K562 (cell line): ENCODE measurements at regions not wholly inside any gene's neighbourhood (a gene's known extent, or its start where the extent isn't known, plus 50 kb on each side); places are given as distances from the start of the nearest gene placed in this dataset.

Experiments
- ATAC-seq: fragments of 200-7000 bp; cut with Tn5 transposase; 3 replicates; pipeline ENCODE4 v1.9.1; 2020; ENCODE audit warnings: moderate library complexity
- BruUV-seq: library from RNA; stranded (reverse); fragments of 400-500 nt; replicated peaks from 2 replicates; lab custom pipeline; 2021; lab: Mats Ljungman, UMichigan
- CTCF ChIA-PET: fragments of 300-600 bp; formaldehyde crosslinking; extraction: SDS; loops from one replicate; lab custom pipeline; 2021; ENCODE audit warnings: low intra/inter-chr PET ratio; lab: Yijun Ruan, JAX
- POLR2A ChIA-PET: fragments of 300-600, 350-650 bp; sonication (Branson Sonifier 250); formaldehyde crosslinking; extraction: SDS; loops from one replicate; lab custom pipeline; 2021; ENCODE audit warnings: antibody characterized with exemption, inconsistent platforms; lab: Yijun Ruan, JAX
- DNase-seq, 4 experiments: peaks; one replicate each; pipeline versions ENCODE4 v3.0.0 to v3.0.0-alpha.2; 2011 to 2018; ENCODE audit warnings: low spot score in 3 of 4, mixed read lengths in 3 of 4; ENCODE audit errors: extremely low read depth in 1 of 4
- FAIRE-seq: peaks from 2 replicates; lab custom pipeline; 2011; peaks lifted over from hg19 to GRCh38; lab: Jason Lieb, UNC
- H2AFZ ChIP-seq: 2 replicates; pipeline ENCODE4 v1.6.0; 2011; ENCODE audit warnings: low read depth, low read length, control low read depth, inconsistent platforms
- H3K27ac ChIP-seq: fragments of 200-600 bp; 3 replicates; pipeline ENCODE4 v1.8.0; 2011; ENCODE audit warnings: low read depth, mild to moderate bottlenecking, control low read depth, inconsistent platforms, low read length, moderate library complexity, mixed read lengths; ENCODE audit errors: extremely low read depth
- H3K27me3 ChIP-seq, 2 experiments: fragments of 300-600 bp in 1 of 2; 2 replicates in 1 of 2; 3 replicates in 1 of 2; pipeline versions ENCODE4 v1.6.0 to v1.8.0; 2011; ENCODE audit warnings: inconsistent platforms in 2 of 2, low read length in 2 of 2, mild to moderate bottlenecking in 1 of 2, mixed read lengths in 1 of 2, moderate library complexity in 1 of 2; ENCODE audit not compliant: control insufficient read depth in 2 of 2, insufficient read depth in 2 of 2
- H3K36me3 ChIP-seq: fragments of 300-600 bp; 3 replicates; pipeline ENCODE4 v1.8.0; 2011; ENCODE audit warnings: mild to moderate bottlenecking, low read length, inconsistent platforms; ENCODE audit not compliant: control insufficient read depth, insufficient read depth
- H3K4me1 ChIP-seq, 2 experiments: fragments of 200-600 bp in 1 of 2; replicated peaks in 1 of 2; 2 replicates in 1 of 2; 3 replicates in 1 of 2; pipeline versions ENCODE4 v1.5.1 to v1.8.0; 2011; ENCODE audit warnings: inconsistent platforms in 2 of 2, low read length in 2 of 2, mild to moderate bottlenecking in 1 of 2, mixed read lengths in 1 of 2, moderate library complexity in 1 of 2; ENCODE audit not compliant: control insufficient read depth in 2 of 2, insufficient read depth in 2 of 2
- H3K4me2 ChIP-seq: 2 replicates; pipeline ENCODE4 v1.6.1; 2011; ENCODE audit warnings: low read length, control low read depth, inconsistent platforms, mixed read lengths; ENCODE audit not compliant: insufficient read depth
- H3K4me3 ChIP-seq: fragments of 200-600 bp; sonication (generic), shearing (Covaris generic); 2 replicates; pipeline ENCODE4 v1.5.1; 2016; ENCODE audit warnings: control low read depth, inconsistent platforms
- H3K79me2 ChIP-seq: fragments of 200-600 bp; 3 replicates; pipeline ENCODE4 v1.8.0; 2011; ENCODE audit warnings: low read length, inconsistent platforms; ENCODE audit not compliant: control insufficient read depth, insufficient read depth
- H3K9ac ChIP-seq, 2 experiments: 2 replicates each; pipeline versions ENCODE4 v1.6.0 to v1.6.1; 2011; ENCODE audit warnings: low read depth in 2 of 2, low read length in 2 of 2, control low read depth in 1 of 2, inconsistent platforms in 1 of 2, mild to moderate bottlenecking in 1 of 2, mixed read lengths in 1 of 2; ENCODE audit not compliant: insufficient read depth in 1 of 2
- H3K9me1 ChIP-seq: one replicate; pipeline ENCODE4 v1.6.0; 2011; ENCODE audit warnings: inconsistent platforms, mild to moderate bottlenecking, low read length, moderate library complexity; ENCODE audit not compliant: control insufficient read depth, insufficient read depth
- H3K9me3 ChIP-seq: replicated peaks from 2 replicates; pipeline ENCODE4 v1.5.1; 2011; ENCODE audit warnings: low read depth, low read length, inconsistent platforms; ENCODE audit not compliant: control insufficient read depth, insufficient read depth
- H4K20me1 ChIP-seq: replicated peaks from 2 replicates; pipeline ENCODE4 v1.6.1; 2011; ENCODE audit warnings: low read length, inconsistent platforms, mixed read lengths; ENCODE audit not compliant: control insufficient read depth, insufficient read depth
- DLX4 ChIP-seq: fragments of 250-450 bp; sonication (Bioruptor Pico); IDR thresholded peaks from 2 replicates; pipeline ENCODE4 v1.6.1; 2021; ENCODE audit warnings: mild to moderate bottlenecking
- HOXB6 ChIP-seq: fragments of 250-450 bp; sonication (Bioruptor Pico); IDR thresholded peaks from 2 replicates; pipeline ENCODE4 v1.5.1; 2022; ENCODE audit warnings: mild to moderate bottlenecking, borderline replicate concordance
- RAD21 ChIP-seq, 2 experiments: fragments of 250-450 bp in 1 of 2; fragments of 450-650 bp in 1 of 2; sonication (Bioruptor Pico) in 1 of 2; formaldehyde crosslinking in 1 of 2; IDR thresholded peaks in 1 of 2; conservative IDR thresholded peaks in 1 of 2; 2 replicates each; pipeline versions ENCODE4 v1.4.0 to v1.8.0; 2020 to 2022; ENCODE audit warnings: mild to moderate bottlenecking in 2 of 2, moderate library complexity in 1 of 2
- REST ChIP-seq, 2 experiments: fragments of 450-650 bp; formaldehyde crosslinking in 1 of 2; IDR thresholded peaks; 2 replicates each; pipeline versions ENCODE4 v1.4.0 to v1.6.1; 2014 to 2020; ENCODE audit warnings: mild to moderate bottlenecking in 2 of 2, borderline replicate concordance in 1 of 2, low read depth in 1 of 2
- SMC3 ChIP-seq: conservative IDR thresholded peaks from 2 replicates; pipeline ENCODE4 v1.6.1; 2011; ENCODE audit warnings: low read depth, low read length, improper control_type of control experiment; ENCODE audit not compliant: insufficient read depth
- WGBS: fragments of 100-300 bp; shearing (Covaris generic); methylation state at CpG from one replicate; pipeline ENCODE4 v1.1.6; 2016; ENCODE audit warnings: low coverage, mixed read lengths; ENCODE audit not compliant: insufficient coverage; ENCODE audit errors: missing lambda C conversion rate; 5-methylcytosine and 5-hydroxymethylcytosine counted together
- in situ Hi-C: fragments of 300-500 bp; cut with MboI; formaldehyde crosslinking; loops from 4 replicates; pipeline ENCODE4 v1.15.0; 2018; ENCODE audit warnings: inconsistent platforms, mixed read lengths
- intact Hi-C: fragments of 100-400 bp; cut with micrococcal nuclease; formaldehyde crosslinking; loops from 2 replicates; pipeline ENCODE4 v1.14.2; 2022

- Histone ChIP-seq H3K27me3 (no peaks in the 10 kb centered on the region; a peak in 1 of 5 replicates), H4K20me1 (no peaks in the 10 kb centered on the region), H3K9me3 (no peaks in the 10 kb centered on the region), H2AFZ (no peak overlapping the region), H3K4me2 (no peak overlapping the region), H3K36me3 (no peaks in the 10 kb centered on the region), H3K4me1 (no peaks in the 10 kb centered on the region; a peak in 3 of 5 replicates), H3K4me3 (no peak overlapping the region), H3K27ac (no peak overlapping the region), H3K79me2 (no peaks in the 10 kb centered on the region), H3K9me1 (no peaks in the 10 kb centered on the region), H3K9ac (no peak overlapping the region)
- BruUV-seq, result no TSS peak
- in situ Hi-C loops (no loop called here), intact Hi-C loops (loop anchor here (5.0 kb wide), 1 partner anchor 212 kb away; no protein-coding TSS in a partner anchor)
- 0% methylated on average over 1 of the region's 1 CpG for WGBS
- no peak for DNase-seq
- ChIA-PET CTCF (no interaction called here), POLR2A (interaction anchor here (0.6 kb wide), 2 partner anchors 13 kb away, joined by 3 read pairs; no protein-coding TSS in a partner anchor)
- no peak for TF ChIP-seq HOXB6
- ATAC-seq, result no peak
- FAIRE-seq, result no peak
Observed at GRCh38 chr14:23895053-23895419, 58.5 kb upstream of the DHRS4 start.

GRCh38 chr14:23895480-23895879 is 58.1 kb upstream of the DHRS4 start:
- peak in 2 of 4 experiments; percentile 10 to 13 for DNase-seq
- intact Hi-C loops, result loop anchor here (5.0 kb wide), 1 partner anchor 212 kb away; no protein-coding TSS in a partner anchor
- Histone ChIP-seq H3K9me1 (no peaks in the 10 kb centered on the region), H3K27ac (no peak overlapping the region), H3K36me3 (no peaks in the 10 kb centered on the region), H3K4me2 (no peak overlapping the region), H3K4me3 (no peak overlapping the region), H3K9me3 (no peaks in the 10 kb centered on the region), H2AFZ (no peak overlapping the region), H3K79me2 (no peaks in the 10 kb centered on the region), H4K20me1 (no peaks in the 10 kb centered on the region), H3K4me1 (no peaks in the 10 kb centered on the region; a peak in 3 of 5 replicates), H3K27me3 (peaks cover 0 to 1% of the 10 kb centered on the region in 2 experiments; a peak in 1 of 5 replicates), H3K9ac (no peak overlapping the region)
- ChIA-PET POLR2A (interaction anchor here (0.6 kb wide), 1 partner anchor 13 kb away, joined by 3 read pairs; no protein-coding TSS in a partner anchor), CTCF (no interaction called here)
- FAIRE-seq, result no peak
- WGBS, result 2% methylated on average over 3 of the region's 3 CpGs
- ATAC-seq, result peak; percentile 78; the same call in 2 of the 3 replicates
- BruUV-seq, result no TSS peak
- in situ Hi-C loops, result no loop called here
- peak; percentile 17; the same call in 1 of the 2 replicates for TF ChIP-seq REST (IDR thresholded peaks at IDR 0.05; ENCODE audit: borderline replicate concordance)
- no peak for TF ChIP-seq REST (CRISPR knock-in tag; IDR thresholded peaks at IDR 0.05; ENCODE audit: low read depth)
- TF ChIP-seq RAD21 (CRISPR knock-in tag; conservative IDR thresholded peaks at IDR 0.05 in 1 of 2, IDR thresholded peaks at IDR 0.05 in 1 of 2), result peak; percentile 38 to 59
- 0 out of 2 replicates have a peak, but pooled peaks have one; percentile 6 for TF ChIP-seq SMC3
- no peak for TF ChIP-seq DLX4
